Loucy (cell line): ENCODE measurements at regions not wholly inside any gene's neighbourhood (a gene's known extent, or its start where the extent isn't known, plus 50 kb on each side); places are given as distances from the start of the nearest gene placed in this dataset.
"Not testable (repeated sequence)": the region's sequence is repeated elsewhere in the genome, so short reads cannot be mapped to it uniquely, and the experiment has no call there.

Experiments used
- H2AFZ ChIP-seq: fragments of 200-600 bp; sonication (generic); 2 replicates; pipeline ENCODE4 v1.6.0; 2016; ENCODE audit warnings: antibody characterized with exemption, mild to moderate bottlenecking, low read length, moderate library complexity
- H3F3A ChIP-seq: fragments of 200-600 bp; 2 replicates; pipeline ENCODE4 v1.6.0; 2016; ENCODE audit warnings: antibody characterized with exemption, low read depth, mild to moderate bottlenecking
- H3K27me3 ChIP-seq: fragments of 200-600 bp; sonication (generic); 2 replicates; pipeline ENCODE4 v1.6.1; 2014; ENCODE audit warnings: low read length, mild to moderate bottlenecking; ENCODE audit not compliant: insufficient read depth, poor library complexity, severe bottlenecking
- H3K36me3 ChIP-seq: fragments of 200-600 bp; sonication (generic); 2 replicates; pipeline ENCODE4 v1.6.1; 2016; ENCODE audit warnings: low read length; ENCODE audit not compliant: insufficient read depth
- H3K4me1 ChIP-seq: fragments of 200-600 bp; sonication (generic); 2 replicates; pipeline ENCODE4 v1.5.1; 2014; ENCODE audit warnings: low read length, mild to moderate bottlenecking; ENCODE audit not compliant: insufficient read depth, poor library complexity, severe bottlenecking
- H3K4me2 ChIP-seq: fragments of 200-600 bp; sonication (generic); 2 replicates; pipeline ENCODE4 v1.6.0; 2014; ENCODE audit warnings: antibody characterized with exemption, low read length, low read depth, mild to moderate bottlenecking; ENCODE audit not compliant: poor library complexity, severe bottlenecking
- H3K4me3 ChIP-seq: fragments of 200-600 bp; sonication (generic); 2 replicates; pipeline ENCODE4 v1.5.1; 2014; ENCODE audit warnings: low read length, mild to moderate bottlenecking, mixed read lengths; ENCODE audit not compliant: poor library complexity, severe bottlenecking
- H3K79me2 ChIP-seq: fragments of 200-600 bp; sonication (generic); 2 replicates; pipeline ENCODE4 v1.6.1; 2014; ENCODE audit warnings: low read length; ENCODE audit not compliant: insufficient read depth
- H3K9ac ChIP-seq: fragments of 200-600 bp; sonication (generic); 2 replicates; pipeline ENCODE4 v1.6.0; 2014; ENCODE audit warnings: mild to moderate bottlenecking, low read depth, low read length, moderate library complexity; ENCODE audit not compliant: poor library complexity, severe bottlenecking
- H3K9me2 ChIP-seq: fragments of 200-600 bp; sonication (generic); replicated peaks from 2 replicates; pipeline ENCODE4 v1.6.1; 2016; ENCODE audit warnings: low read depth, low read length, mixed read lengths
- H3K9me3 ChIP-seq: fragments of 200-600 bp; sonication (generic); 2 replicates; pipeline ENCODE4 v1.6.1; 2014; ENCODE audit warnings: mild to moderate bottlenecking, antibody characterized with exemption, low read length, low read depth; ENCODE audit not compliant: insufficient read depth
- H4K20me1 ChIP-seq: fragments of 200-600 bp; sonication (generic); 2 replicates; pipeline ENCODE4 v1.6.0; 2014; ENCODE audit warnings: antibody characterized with exemption, low read length, mild to moderate bottlenecking; ENCODE audit not compliant: insufficient read depth, poor library complexity, severe bottlenecking
- EZH2phosphoT487 ChIP-seq: fragments of 200-600 bp; IDR thresholded peaks from 2 replicates; pipeline ENCODE4 v1.6.1; 2018; ENCODE audit warnings: antibody characterized with exemption, mild to moderate bottlenecking, moderate library complexity, borderline replicate concordance
- TF ChIP-seq, protein P1 (sequence below): fragments of 200-600 bp; sonication (generic); conservative IDR thresholded peaks from 2 replicates; pipeline ENCODE4 v1.5.1; 2014; ENCODE audit warnings: mild to moderate bottlenecking, antibody characterized with exemption, low read length

GRCh38 chr5:113703266-113703665 is 189.8 kb downstream of the YTHDC2 start:
- no peaks in the 10 kb centered on the region for H3K79me2 ChIP-seq
- H3K27me3 ChIP-seq = no peaks in the 10 kb centered on the region
- H3K9me3 ChIP-seq = no peaks in the 10 kb centered on the region
- no peak overlapping the region for H3K9ac ChIP-seq
- no peak overlapping the region for H3K4me2 ChIP-seq
- H2AFZ ChIP-seq = no peak overlapping the region
- H3K9me2 ChIP-seq = no peaks in the 10 kb centered on the region
- no peaks in the 10 kb centered on the region for H3K36me3 ChIP-seq
- H3F3A ChIP-seq = no peaks in the 10 kb centered on the region
- H3K4me3 ChIP-seq = no peak overlapping the region
- TF ChIP-seq, protein P1, sequence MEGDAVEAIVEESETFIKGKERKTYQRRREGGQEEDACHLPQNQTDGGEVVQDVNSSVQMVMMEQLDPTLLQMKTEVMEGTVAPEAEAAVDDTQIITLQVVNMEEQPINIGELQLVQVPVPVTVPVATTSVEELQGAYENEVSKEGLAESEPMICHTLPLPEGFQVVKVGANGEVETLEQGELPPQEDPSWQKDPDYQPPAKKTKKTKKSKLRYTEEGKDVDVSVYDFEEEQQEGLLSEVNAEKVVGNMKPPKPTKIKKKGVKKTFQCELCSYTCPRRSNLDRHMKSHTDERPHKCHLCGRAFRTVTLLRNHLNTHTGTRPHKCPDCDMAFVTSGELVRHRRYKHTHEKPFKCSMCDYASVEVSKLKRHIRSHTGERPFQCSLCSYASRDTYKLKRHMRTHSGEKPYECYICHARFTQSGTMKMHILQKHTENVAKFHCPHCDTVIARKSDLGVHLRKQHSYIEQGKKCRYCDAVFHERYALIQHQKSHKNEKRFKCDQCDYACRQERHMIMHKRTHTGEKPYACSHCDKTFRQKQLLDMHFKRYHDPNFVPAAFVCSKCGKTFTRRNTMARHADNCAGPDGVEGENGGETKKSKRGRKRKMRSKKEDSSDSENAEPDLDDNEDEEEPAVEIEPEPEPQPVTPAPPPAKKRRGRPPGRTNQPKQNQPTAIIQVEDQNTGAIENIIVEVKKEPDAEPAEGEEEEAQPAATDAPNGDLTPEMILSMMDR = no peak
- TF ChIP-seq EZH2phosphoT487 = no peak
- no peaks in the 10 kb centered on the region for H3K4me1 ChIP-seq
- no peaks in the 10 kb centered on the region for H4K20me1 ChIP-seq

DNA sequence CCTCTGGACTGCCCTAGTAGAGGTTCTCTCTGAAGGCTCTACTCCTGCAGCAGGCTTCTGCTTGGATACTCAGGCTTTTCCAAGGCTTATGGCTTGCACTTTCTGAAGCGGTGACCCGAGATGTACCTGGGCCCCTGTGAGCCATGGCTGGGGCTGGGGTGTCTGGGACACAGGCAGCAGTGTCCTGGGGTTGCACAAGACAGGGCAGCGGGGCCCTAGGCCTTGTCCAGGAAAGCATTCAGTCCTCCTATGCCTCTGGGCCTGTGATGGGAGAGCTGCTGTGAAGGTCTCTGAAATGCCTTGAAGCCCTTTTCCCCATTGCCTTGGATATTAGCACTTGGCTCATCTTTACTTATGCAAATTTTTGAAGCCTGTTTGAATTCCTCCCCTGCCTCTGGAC is 192.2 kb downstream of the YTHDC2 start:
- no peak for TF ChIP-seq EZH2phosphoT487
- TF ChIP-seq, protein P1 = no peak
- H3K36me3 ChIP-seq = no peaks in the 10 kb centered on the region
- no peaks in the 10 kb centered on the region for H3F3A ChIP-seq
- H3K4me1 ChIP-seq = no peaks in the 10 kb centered on the region
- H3K27me3 ChIP-seq = no peaks in the 10 kb centered on the region
- no peaks in the 10 kb centered on the region for H3K9me3 ChIP-seq
- no peaks in the 10 kb centered on the region for H4K20me1 ChIP-seq
- H3K79me2 ChIP-seq = no peaks in the 10 kb centered on the region
- H3K4me2 ChIP-seq = no peak overlapping the region
- H3K9me2 ChIP-seq = no peaks in the 10 kb centered on the region
- H3K4me3 ChIP-seq = no peak overlapping the region
- no peak overlapping the region for H2AFZ ChIP-seq
- no peak overlapping the region for H3K9ac ChIP-seq

DNA sequence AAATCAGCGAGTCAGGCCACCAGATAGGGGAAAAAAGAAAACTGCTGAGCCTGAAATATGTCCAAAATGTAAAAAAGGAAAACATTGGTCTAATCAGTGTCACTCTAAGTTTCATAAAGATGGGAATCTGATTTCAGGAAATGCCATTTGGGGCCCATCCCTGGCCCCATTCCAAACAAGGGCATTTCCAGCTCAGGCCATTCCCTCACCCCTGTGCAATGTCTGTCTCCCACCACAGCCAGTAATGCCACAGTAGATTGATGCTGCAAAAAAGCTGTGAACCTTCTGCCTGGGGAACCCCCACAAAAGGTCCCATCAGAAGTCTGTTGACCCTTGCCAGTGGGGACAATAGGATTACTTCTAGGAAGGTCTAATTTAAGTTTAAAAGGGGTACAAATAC is 199.6 kb downstream of the YTHDC2 start:
- Histone ChIP-seq H3K4me2 (no peak overlapping the region), H3K27me3 (no peaks in the 10 kb centered on the region), H4K20me1 (no peaks in the 10 kb centered on the region), H3K4me1 (no peaks in the 10 kb centered on the region), H3K9me2 (no peaks in the 10 kb centered on the region), H2AFZ (no peak overlapping the region), H3K79me2 (no peaks in the 10 kb centered on the region), H3K9me3 (no peaks in the 10 kb centered on the region), H3K4me3 (no peak overlapping the region), H3F3A (no peaks in the 10 kb centered on the region), H3K36me3 (no peaks in the 10 kb centered on the region), H3K9ac (no peak overlapping the region)
- TF ChIP-seq, protein P1 = no peak
- TF ChIP-seq EZH2phosphoT487 = no peak

DNA sequence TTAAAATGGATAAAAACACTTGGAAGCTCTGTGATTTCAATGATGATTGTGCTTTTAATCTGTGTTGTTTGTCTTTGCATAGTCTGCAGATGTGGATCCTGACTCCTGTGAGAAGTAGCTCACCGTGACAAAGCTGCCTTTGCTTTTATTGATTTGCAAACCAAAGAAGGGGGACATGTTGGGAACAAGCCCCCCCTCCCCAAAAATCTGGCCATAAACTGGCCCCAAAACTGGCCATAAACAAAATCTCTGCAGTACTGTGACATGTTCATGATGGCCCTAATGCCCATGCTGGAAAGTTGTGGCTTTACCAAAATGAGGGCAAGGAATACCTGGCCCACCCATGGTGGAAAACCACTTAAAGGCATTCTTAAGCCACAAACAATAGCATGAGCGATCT is 202.4 kb downstream of the YTHDC2 start:
- not testable (repeated sequence) for H3K9me3 ChIP-seq, H4K20me1 ChIP-seq, H2AFZ ChIP-seq, H3K9me2 ChIP-seq, H3K36me3 ChIP-seq, H3K4me1 ChIP-seq, H3F3A ChIP-seq, H3K9ac ChIP-seq, H3K4me2 ChIP-seq, H3K4me3 ChIP-seq, H3K79me2 ChIP-seq, H3K27me3 ChIP-seq
